Chondrocyte (in vitro differentiated cells): ENCODE measurements at regions not wholly inside any gene's neighbourhood (a gene's known extent, or its start where the extent isn't known, plus 50 kb on each side); places are given as distances from the start of the nearest gene placed in this dataset.
"Not testable (repeated sequence)": the region's sequence is repeated elsewhere in the genome, so short reads cannot be mapped to it uniquely, and the experiment has no call there.

ENCODE experiments used
- DNase-seq: peaks from one replicate; pipeline ENCODE4 v3.0.0; 2021; ENCODE audit warnings: mixed read lengths, low spot score
- H3K27ac Mint-ChIP-seq: one replicate; pipeline ENCODE4 v1.8.0; 2021; ENCODE audit warnings: mild to moderate bottlenecking, moderate library complexity, mixed read lengths; ENCODE audit not compliant: unreplicated experiment
- H3K27me3 Mint-ChIP-seq: 2 replicates; pipeline ENCODE4 v1.8.0; 2021; ENCODE audit warnings: low read depth, mixed read lengths
- H3K36me3 Mint-ChIP-seq: 2 replicates; pipeline ENCODE4 v1.8.0; 2021; ENCODE audit warnings: low read depth, mixed read lengths
- H3K4me1 Mint-ChIP-seq: 2 replicates; pipeline ENCODE4 v1.8.0; 2021; ENCODE audit warnings: low read depth, mild to moderate bottlenecking, mixed read lengths
- H3K4me3 Mint-ChIP-seq: one replicate; pipeline ENCODE4 v1.8.0; 2021; ENCODE audit warnings: mild to moderate bottlenecking, moderate library complexity, mixed read lengths; ENCODE audit not compliant: unreplicated experiment
- H3K9me3 Mint-ChIP-seq: 2 replicates; pipeline ENCODE4 v1.8.0; 2021; ENCODE audit warnings: low read depth, mixed read lengths
- CTCF ChIP-seq: fragments of 200-600 bp; sonication (generic); IDR thresholded peaks from 2 replicates; pipeline ENCODE4 v1.5.0; 2021; ENCODE audit warnings: antibody characterized with exemption, mild to moderate bottlenecking, moderate library complexity

GRCh38 chr6:169918239-169918953, 167.0 kb downstream of the ERMARD start:
- H3K4me3 Mint-ChIP-seq, result no peak overlapping the region
- no peaks in the 10 kb centered on the region for H3K36me3 Mint-ChIP-seq
- H3K27ac Mint-ChIP-seq, result no peak overlapping the region
- H3K4me1 Mint-ChIP-seq, result no peaks in the 10 kb centered on the region
- DNase-seq, result no peak
- no peak for TF ChIP-seq CTCF
- H3K9me3 Mint-ChIP-seq, result no peaks in the 10 kb centered on the region
- peaks cover 3% of the 10 kb centered on the region for H3K27me3 Mint-ChIP-seq

- no peaks in the 10 kb centered on the region for H3K4me1 Mint-ChIP-seq
- no peaks in the 10 kb centered on the region for H3K36me3 Mint-ChIP-seq
- H3K27me3 Mint-ChIP-seq, result peaks cover 9% of the 10 kb centered on the region
- no peak for TF ChIP-seq CTCF
- H3K4me3 Mint-ChIP-seq, result no peak overlapping the region
- H3K9me3 Mint-ChIP-seq, result no peaks in the 10 kb centered on the region
- H3K27ac Mint-ChIP-seq, result no peak overlapping the region
- DNase-seq, result no peak
Measured at GRCh38 chr6:169917153-169917552, 165.7 kb downstream of the ERMARD start.

- H3K4me3 Mint-ChIP-seq, result no peak overlapping the region
Measured at GRCh38 chr6:169915769-169916550, 164.5 kb downstream of the ERMARD start.

GRCh38 chr6:169913745-169914144, 162.3 kb downstream of the ERMARD start:
- not testable (repeated sequence) for H3K36me3 Mint-ChIP-seq, H3K4me3 Mint-ChIP-seq, H3K4me1 Mint-ChIP-seq, H3K9me3 Mint-ChIP-seq, H3K27ac Mint-ChIP-seq, DNase-seq
- H3K27me3 Mint-ChIP-seq, result peaks cover 16% of the 10 kb centered on the region

More at GRCh38 chr6:169915769-169916550, 164.5 kb downstream of the ERMARD start:
- no peak for TF ChIP-seq CTCF
- no peak for DNase-seq
- Mint-ChIP-seq H3K9me3 (no peaks in the 10 kb centered on the region), H3K27ac (no peak overlapping the region), H3K4me1 (no peaks in the 10 kb centered on the region), H3K36me3 (no peaks in the 10 kb centered on the region), H3K27me3 (peaks cover 13% of the 10 kb centered on the region)

GRCh38 chr6:169913096-169913638, 161.7 kb downstream of the ERMARD start:
- Mint-ChIP-seq H3K4me1 (no peaks in the 10 kb centered on the region), H3K27me3 (peaks cover 20% of the 10 kb centered on the region), H3K27ac (no peak overlapping the region), H3K36me3 (no peaks in the 10 kb centered on the region), H3K9me3 (no peaks in the 10 kb centered on the region), H3K4me3 (no peak overlapping the region)
- no peak for DNase-seq
- TF ChIP-seq CTCF, result no peak
